ENCODE measurements at regions not wholly inside any gene's neighbourhood (a gene's known extent, or its start where the extent isn't known, plus 50 kb on each side); places are given as distances from the start of the nearest gene placed in this dataset.
"Not testable (repeated sequence)": the region's sequence is repeated elsewhere in the genome, so short reads cannot be mapped to it uniquely, and the experiment has no call there.

DNA sequence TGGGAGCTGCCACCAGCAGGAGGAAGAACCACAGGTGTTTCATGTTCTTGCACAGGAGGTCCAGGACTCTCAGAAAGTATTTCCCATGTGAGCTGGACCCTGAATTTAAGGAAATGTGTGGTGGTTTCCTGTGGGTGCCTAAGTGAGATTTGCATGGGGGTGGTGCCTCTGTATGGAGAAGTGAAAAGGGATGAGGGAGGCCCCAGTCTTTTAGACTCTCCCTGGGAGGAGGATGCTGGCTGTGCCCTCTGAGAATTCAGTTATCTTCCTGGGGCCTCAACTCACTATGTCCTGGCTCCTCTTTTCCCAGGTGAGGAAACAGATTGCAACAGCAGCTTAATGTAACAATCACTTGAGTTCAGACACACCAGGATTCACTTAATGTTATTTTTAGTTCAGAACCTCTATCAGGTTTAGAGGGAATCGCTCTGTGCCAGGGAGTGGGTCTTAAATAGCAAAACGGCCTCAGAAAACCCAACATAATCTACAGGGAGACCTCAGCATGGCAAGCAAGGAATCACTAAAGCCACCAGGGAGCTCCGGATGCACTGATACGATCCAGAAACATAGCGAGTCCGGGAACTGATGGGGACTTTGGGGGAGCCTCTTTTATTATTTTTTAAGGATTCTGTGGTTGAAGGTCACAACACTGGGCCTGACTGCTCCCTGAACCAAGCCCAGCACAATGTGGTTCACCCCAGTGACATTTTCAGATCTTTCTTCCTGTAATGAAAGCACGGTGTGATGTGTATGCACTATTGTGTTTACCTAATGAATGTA is 823.5 kb downstream of the TMEM121 start:
- not testable (repeated sequence) for TF ChIP-seq POLR2A, POLR2AphosphoS5 (IDR thresholded peaks at IDR 0.05)
